HFF-Myc (cell line): ENCODE measurements at regions not wholly inside any gene's neighbourhood (a gene's known extent, or its start where the extent isn't known, plus 50 kb on each side); places are given as distances from the start of the nearest gene placed in this dataset.

Experiments used
- DNase-seq: peaks from one replicate; pipeline ENCODE4 v3.0.0-alpha.2; 2011; ENCODE audit warnings: low read depth; ENCODE audit errors: extremely low read depth
- H3K4me3 ChIP-seq: replicated peaks from 2 replicates; pipeline ENCODE4 v1.5.1; 2011; ENCODE audit warnings: low read depth, mild to moderate bottlenecking, control low read depth, low read length
- CTCF ChIP-seq: IDR thresholded peaks from 2 replicates; pipeline ENCODE4 v1.5.1; 2012; ENCODE audit warnings: mild to moderate bottlenecking, low read depth, low read length, control low read depth; ENCODE audit errors: missing control alignments

GRCh38 chr3:87719060-87719459 is 339.7 kb downstream of the CGGBP1 start:
- no peak for DNase-seq
- no peak overlapping the region for H3K4me3 ChIP-seq
- TF ChIP-seq CTCF: no peak

- no peak for TF ChIP-seq CTCF
- DNase-seq: no peak
These were observed 348.3 kb downstream of the CGGBP1 start for GRCh38 chr3:87710511-87710910.

GRCh38 chr3:87710028-87710427 is 348.8 kb downstream of the CGGBP1 start:
- H3K4me3 ChIP-seq: no peak overlapping the region
- DNase-seq: no peak
- TF ChIP-seq CTCF: no peak

More at GRCh38 chr3:87710511-87710910, 348.3 kb downstream of the CGGBP1 start:
- H3K4me3 ChIP-seq: no peak overlapping the region

GRCh38 chr3:87706176-87706575 is 352.6 kb downstream of the CGGBP1 start:
- no peak overlapping the region for H3K4me3 ChIP-seq
- no peak for TF ChIP-seq CTCF
- DNase-seq: no peak

GRCh38 chr3:87702600-87702999 is 356.2 kb downstream of the CGGBP1 start:
- DNase-seq: no peak
- no peak for TF ChIP-seq CTCF
- no peak overlapping the region for H3K4me3 ChIP-seq

GRCh38 chr3:87696124-87697013 is 362.4 kb downstream of the CGGBP1 start:
- no peak for TF ChIP-seq CTCF
- no peak overlapping the region for H3K4me3 ChIP-seq
- DNase-seq: no peak
